Astrocyte (in vitro differentiated cells and primary cell): ENCODE measurements at regions not wholly inside any gene's neighbourhood (a gene's known extent, or its start where the extent isn't known, plus 50 kb on each side); places are given as distances from the start of the nearest gene placed in this dataset.
"Not testable (repeated sequence)": the region's sequence is repeated elsewhere in the genome, so short reads cannot be mapped to it uniquely, and the experiment has no call there.

Experiments used
- DNase-seq: peaks from one replicate; pipeline ENCODE4 v3.0.0-alpha.2; 2010; ENCODE audit warnings: low read depth
- FAIRE-seq: peaks from 2 replicates; lab custom pipeline; 2011; peaks lifted over from hg19 to GRCh38; lab: Jason Lieb, UNC
- H2AFZ ChIP-seq: 2 replicates; pipeline ENCODE4 v1.6.0; 2012; ENCODE audit warnings: low read depth, low read length, inconsistent platforms
- H3K27ac ChIP-seq: 2 replicates; pipeline ENCODE4 v1.5.1; 2011; ENCODE audit warnings: low read depth, low read length, inconsistent platforms
- H3K27me3 ChIP-seq: 2 replicates; pipeline ENCODE4 v1.6.0; 2011; ENCODE audit warnings: low read length, inconsistent platforms; ENCODE audit not compliant: insufficient read depth
- H3K36me3 ChIP-seq: 2 replicates; pipeline ENCODE4 v1.5.1; 2011; ENCODE audit warnings: low read length, inconsistent platforms; ENCODE audit not compliant: insufficient read depth
- H3K4me1 ChIP-seq: 2 replicates; pipeline ENCODE4 v1.5.1; 2011; ENCODE audit warnings: low read length, inconsistent platforms; ENCODE audit not compliant: insufficient read depth
- H3K4me2 ChIP-seq: 2 replicates; pipeline ENCODE4 v1.6.0; 2012; ENCODE audit warnings: low read length, inconsistent platforms
- H3K4me3 ChIP-seq: 2 replicates; pipeline ENCODE4 v1.5.1; 2011; ENCODE audit warnings: low read depth, mild to moderate bottlenecking, low read length, inconsistent platforms; ENCODE audit not compliant: insufficient read depth
- H3K79me2 ChIP-seq: 2 replicates; pipeline ENCODE4 v1.6.0; 2012; ENCODE audit warnings: mild to moderate bottlenecking, low read length, inconsistent platforms; ENCODE audit not compliant: insufficient read depth
- H3K9ac ChIP-seq: 2 replicates; pipeline ENCODE4 v1.6.0; 2012; ENCODE audit warnings: mild to moderate bottlenecking, low read length, inconsistent platforms
- H3K9me3 ChIP-seq: 2 replicates; pipeline ENCODE4 v1.5.1; 2012; ENCODE audit warnings: low read depth, mild to moderate bottlenecking, low read length, inconsistent platforms; ENCODE audit not compliant: insufficient read depth
- H4K20me1 ChIP-seq: 2 replicates; pipeline ENCODE4 v1.6.0; 2012; ENCODE audit warnings: low read length, inconsistent platforms; ENCODE audit not compliant: insufficient read depth
- H3K27ac Mint-ChIP-seq: one replicate; pipeline ENCODE4 v1.8.0; 2021; ENCODE audit warnings: mild to moderate bottlenecking, mixed read lengths; ENCODE audit not compliant: unreplicated experiment
- H3K27me3 Mint-ChIP-seq: one replicate; pipeline ENCODE4 v1.8.0; 2021; ENCODE audit warnings: low read depth, mixed read lengths; ENCODE audit not compliant: unreplicated experiment
- H3K36me3 Mint-ChIP-seq: one replicate; pipeline ENCODE4 v1.8.0; 2021; ENCODE audit warnings: low read depth, mixed read lengths; ENCODE audit not compliant: unreplicated experiment
- H3K4me1 Mint-ChIP-seq: one replicate; pipeline ENCODE4 v1.8.0; 2021; ENCODE audit warnings: low read depth, mixed read lengths; ENCODE audit not compliant: unreplicated experiment
- H3K4me3 Mint-ChIP-seq: one replicate; pipeline ENCODE4 v1.8.0; 2021; ENCODE audit warnings: mild to moderate bottlenecking, moderate library complexity, mixed read lengths; ENCODE audit not compliant: unreplicated experiment
- H3K9me3 Mint-ChIP-seq: one replicate; pipeline ENCODE4 v1.8.0; 2021; ENCODE audit warnings: mild to moderate bottlenecking, mixed read lengths; ENCODE audit not compliant: unreplicated experiment
- CTCF ChIP-seq: IDR thresholded peaks from 2 replicates; pipeline ENCODE4 v1.5.1; 2011; ENCODE audit warnings: low read depth, mild to moderate bottlenecking, inconsistent platforms, low read length, moderate library complexity; ENCODE audit not compliant: insufficient read depth
- EZH2 ChIP-seq: IDR thresholded peaks from 2 replicates; pipeline ENCODE4 v1.6.1; 2012; ENCODE audit warnings: mild to moderate bottlenecking, low read length, inconsistent platforms; ENCODE audit not compliant: insufficient read depth

GRCh38 chrX:3509934-3510333 is 163.5 kb upstream of the MXRA5 start:
- no peaks in the 10 kb centered on the region for H3K4me1 ChIP-seq
- Mint-ChIP-seq H3K27ac (no peak overlapping the region), H3K4me1 (no peaks in the 10 kb centered on the region), H3K36me3 (no peaks in the 10 kb centered on the region), H3K4me3 (no peak overlapping the region), H3K27me3 (no peaks in the 10 kb centered on the region), H3K9me3 (no peaks in the 10 kb centered on the region)
- H3K9me3 ChIP-seq, result no peaks in the 10 kb centered on the region
- no peak overlapping the region for H3K4me3 ChIP-seq
- no peaks in the 10 kb centered on the region for H4K20me1 ChIP-seq
- H3K27ac ChIP-seq, result no peak overlapping the region
- H3K4me2 ChIP-seq, result no peak overlapping the region
- peak; percentile 29 for FAIRE-seq
- DNase-seq, result no peak
- H2AFZ ChIP-seq, result no peak overlapping the region
- H3K36me3 ChIP-seq, result no peaks in the 10 kb centered on the region
- H3K9ac ChIP-seq, result no peak overlapping the region
- no peaks in the 10 kb centered on the region for H3K27me3 ChIP-seq
- H3K79me2 ChIP-seq, result no peaks in the 10 kb centered on the region
- TF ChIP-seq CTCF (no peak), EZH2 (no peak)

- no peak overlapping the region for H3K27ac ChIP-seq
- FAIRE-seq, result peak; percentile 29
- H3K4me3 ChIP-seq, result no peak overlapping the region
- no peak overlapping the region for H3K4me2 ChIP-seq
- H3K9me3 Mint-ChIP-seq, result no peaks in the 10 kb centered on the region
- TF ChIP-seq CTCF (no peak), EZH2 (no peak)
- peaks cover 2% of the 10 kb centered on the region for H3K36me3 Mint-ChIP-seq
- peaks cover 14% of the 10 kb centered on the region for H3K4me1 Mint-ChIP-seq
- H3K9ac ChIP-seq, result no peak overlapping the region
- no peaks in the 10 kb centered on the region for H4K20me1 ChIP-seq
- no peaks in the 10 kb centered on the region for H3K36me3 ChIP-seq
- H3K4me1 ChIP-seq, result no peaks in the 10 kb centered on the region
- no peak overlapping the region for H2AFZ ChIP-seq
- H3K27ac Mint-ChIP-seq, result no peak overlapping the region
- H3K27me3 Mint-ChIP-seq, result no peaks in the 10 kb centered on the region
- H3K79me2 ChIP-seq, result no peaks in the 10 kb centered on the region
- H3K9me3 ChIP-seq, result no peaks in the 10 kb centered on the region
- peak; percentile 29 for DNase-seq
- no peaks in the 10 kb centered on the region for H3K27me3 ChIP-seq
- H3K4me3 Mint-ChIP-seq, result no peak overlapping the region
These were observed 158.5 kb upstream of the MXRA5 start for GRCh38 chrX:3504916-3505315.

GRCh38 chrX:3501833-3502535 is 155.5 kb upstream of the MXRA5 start:
- Histone ChIP-seq H3K4me2 (no peak overlapping the region), H3K79me2 (no peaks in the 10 kb centered on the region), H2AFZ (no peak overlapping the region), H3K9ac (no peak overlapping the region), H4K20me1 (no peaks in the 10 kb centered on the region), H3K9me3 (no peaks in the 10 kb centered on the region), H3K4me1 (no peaks in the 10 kb centered on the region), H3K27me3 (no peaks in the 10 kb centered on the region), H3K27ac (no peak overlapping the region), H3K36me3 (no peaks in the 10 kb centered on the region), H3K4me3 (no peak overlapping the region)
- Mint-ChIP-seq H3K27ac (peak overlapping the region; percentile 88), H3K9me3 (no peaks in the 10 kb centered on the region), H3K27me3 (no peaks in the 10 kb centered on the region), H3K4me1 (peaks cover 14% of the 10 kb centered on the region), H3K4me3 (no peak overlapping the region), H3K36me3 (peaks cover 2% of the 10 kb centered on the region)
- TF ChIP-seq CTCF, result no peak
- no peak for TF ChIP-seq EZH2
- FAIRE-seq, result peak; percentile 70
- peak; percentile 89 for DNase-seq

GRCh38 chrX:3495836-3496769 is 149.7 kb upstream of the MXRA5 start:
- not testable (repeated sequence) for DNase-seq, H3K36me3 ChIP-seq, H3K4me1 Mint-ChIP-seq, H3K4me3 ChIP-seq, H3K4me1 ChIP-seq, H3K27me3 Mint-ChIP-seq, H3K27ac Mint-ChIP-seq, H3K9me3 ChIP-seq, FAIRE-seq, H3K36me3 Mint-ChIP-seq, H3K27me3 ChIP-seq, H4K20me1 ChIP-seq, H3K4me2 ChIP-seq, H3K9ac ChIP-seq, H3K9me3 Mint-ChIP-seq, H2AFZ ChIP-seq, H3K79me2 ChIP-seq, H3K4me3 Mint-ChIP-seq, H3K27ac ChIP-seq
